Astrocyte of the cerebellum (primary cell): ENCODE measurements at regions not wholly inside any gene's neighbourhood (a gene's known extent, or its start where the extent isn't known, plus 50 kb on each side); places are given as distances from the start of the nearest gene placed in this dataset.
A peak's percentile ranks its signal among the peaks of the same experiment; 100 is the strongest.
"Not testable (repeated sequence)": the region's sequence is repeated elsewhere in the genome, so short reads cannot be mapped to it uniquely, and the experiment has no call there.

Source experiments
- DNase-seq: peaks from one replicate; pipeline ENCODE4 v3.0.0-alpha.2; 2011; ENCODE audit warnings: low read depth
- H3K4me3 ChIP-seq: 2 replicates; pipeline ENCODE4 v1.5.1; 2011; ENCODE audit warnings: mild to moderate bottlenecking, low read depth, low read length, moderate library complexity
- in situ Hi-C: cut with HindIII; loops from 2 replicates; pipeline ENCODE4 v1.10.0; 2017; ENCODE audit warnings: low sequenced_read_pairs
- TF ChIP-seq, protein P1 (sequence below): IDR thresholded peaks from 2 replicates; pipeline ENCODE4 v1.5.1; 2012; ENCODE audit warnings: low read length, low read depth, moderate library complexity, mild to moderate bottlenecking; ENCODE audit errors: missing control alignments

- TF ChIP-seq, protein P1, sequence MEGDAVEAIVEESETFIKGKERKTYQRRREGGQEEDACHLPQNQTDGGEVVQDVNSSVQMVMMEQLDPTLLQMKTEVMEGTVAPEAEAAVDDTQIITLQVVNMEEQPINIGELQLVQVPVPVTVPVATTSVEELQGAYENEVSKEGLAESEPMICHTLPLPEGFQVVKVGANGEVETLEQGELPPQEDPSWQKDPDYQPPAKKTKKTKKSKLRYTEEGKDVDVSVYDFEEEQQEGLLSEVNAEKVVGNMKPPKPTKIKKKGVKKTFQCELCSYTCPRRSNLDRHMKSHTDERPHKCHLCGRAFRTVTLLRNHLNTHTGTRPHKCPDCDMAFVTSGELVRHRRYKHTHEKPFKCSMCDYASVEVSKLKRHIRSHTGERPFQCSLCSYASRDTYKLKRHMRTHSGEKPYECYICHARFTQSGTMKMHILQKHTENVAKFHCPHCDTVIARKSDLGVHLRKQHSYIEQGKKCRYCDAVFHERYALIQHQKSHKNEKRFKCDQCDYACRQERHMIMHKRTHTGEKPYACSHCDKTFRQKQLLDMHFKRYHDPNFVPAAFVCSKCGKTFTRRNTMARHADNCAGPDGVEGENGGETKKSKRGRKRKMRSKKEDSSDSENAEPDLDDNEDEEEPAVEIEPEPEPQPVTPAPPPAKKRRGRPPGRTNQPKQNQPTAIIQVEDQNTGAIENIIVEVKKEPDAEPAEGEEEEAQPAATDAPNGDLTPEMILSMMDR = no peak
- no peak overlapping the region for H3K4me3 ChIP-seq
- in situ Hi-C loops = loop anchor here (5.0 kb wide), 1 partner anchor 78 kb away; no protein-coding TSS in a partner anchor
- DNase-seq = peak; percentile 74
Observed at GRCh38 chr13:90485436-90485835, 862.1 kb upstream of the MIR17HG start.

DNA sequence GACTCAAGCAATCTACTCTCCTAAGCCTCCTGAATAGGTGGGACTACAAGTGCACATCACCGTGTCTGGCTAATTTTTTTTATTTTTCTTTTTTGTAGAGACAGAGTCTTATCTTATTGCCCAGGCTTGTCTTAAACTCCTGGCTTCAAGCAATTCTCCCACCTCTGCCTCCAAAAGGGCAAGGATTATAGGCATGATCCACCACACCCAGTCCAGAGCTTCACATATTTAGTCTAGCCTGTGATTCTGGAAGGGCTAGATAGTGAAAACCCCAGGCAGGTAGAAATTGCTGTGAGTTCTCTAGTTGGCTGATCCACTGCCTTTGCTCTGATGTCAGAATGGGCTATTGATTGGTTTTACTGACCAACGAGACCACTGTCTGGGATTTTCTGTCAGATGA, 854.6 kb upstream of the MIR17HG start:
- in situ Hi-C loops = no loop called here
- TF ChIP-seq, protein P1 = no peak

GRCh38 chr13:90493667-90494066, 853.8 kb upstream of the MIR17HG start:
- TF ChIP-seq, protein P1 = no peak
- DNase-seq = no peak
- no peak overlapping the region for H3K4me3 ChIP-seq
- in situ Hi-C loops = no loop called here

More for the DNA sequence above, 854.6 kb upstream of the MIR17HG start:
- H3K4me3 ChIP-seq = no peak overlapping the region
- no peak for DNase-seq

- in situ Hi-C loops, H3K4me3 ChIP-seq, DNase-seq: not testable (repeated sequence)
Observed at GRCh38 chr13:90494849-90495248, 852.6 kb upstream of the MIR17HG start.

- TF ChIP-seq, protein P1 = no peak
- H3K4me3 ChIP-seq = no peak overlapping the region
- in situ Hi-C loops = no loop called here
- DNase-seq = no peak
Observed at GRCh38 chr13:90498096-90498495, 849.4 kb upstream of the MIR17HG start.

GRCh38 chr13:90498816-90499215, 848.7 kb upstream of the MIR17HG start:
- no peak for DNase-seq
- H3K4me3 ChIP-seq = no peak overlapping the region
- TF ChIP-seq, protein P1 = no peak
- in situ Hi-C loops = no loop called here

- TF ChIP-seq, protein P1 = no peak
- DNase-seq = no peak
- H3K4me3 ChIP-seq = no peak overlapping the region
- in situ Hi-C loops = no loop called here
Observed at GRCh38 chr13:90500569-90500968, 846.9 kb upstream of the MIR17HG start.
